CD8-positive, alpha-beta memory T cell (primary cell): ENCODE measurements at regions not wholly inside any gene's neighbourhood (a gene's known extent, or its start where the extent isn't known, plus 50 kb on each side); places are given as distances from the start of the nearest gene placed in this dataset.
A peak's percentile ranks its signal among the peaks of the same experiment; 100 is the strongest.
"Not testable (repeated sequence)": the region's sequence is repeated elsewhere in the genome, so short reads cannot be mapped to it uniquely, and the experiment has no call there.

Experiments used
- CTCF ChIA-PET: fragments of 350-600 bp; sonication (Branson Sonifier 250); formaldehyde crosslinking; loops from one replicate; lab custom pipeline; 2021; ENCODE audit warnings: antibody characterized with exemption; lab: Charles Lee
- POLR2A ChIA-PET: fragments of 350-600 bp; sonication (Branson Sonifier 250); formaldehyde crosslinking; loops from one replicate; lab custom pipeline; 2021; ENCODE audit warnings: antibody characterized with exemption; lab: Charles Lee
- DNase-seq, 5 donors: peaks; one replicate each; pipeline versions ENCODE4 v3.0.0 to v3.0.0-alpha.2; 2020 to 2022; ENCODE audit warnings: mixed read lengths in 1 of 5
- H3K27ac ChIP-seq: one replicate; pipeline ENCODE4 v1.7.0; 2013; ENCODE audit warnings: low read depth, mild to moderate bottlenecking, low read length, moderate library complexity
- H3K27me3 ChIP-seq: 2 replicates; pipeline ENCODE4 v1.7.0; 2013; ENCODE audit warnings: low read length, mild to moderate bottlenecking; ENCODE audit not compliant: insufficient read depth, poor library complexity, severe bottlenecking
- H3K36me3 ChIP-seq: 2 replicates; pipeline ENCODE4 v1.7.0; 2013; ENCODE audit warnings: mild to moderate bottlenecking, low read length, moderate library complexity; ENCODE audit not compliant: insufficient read depth
- H3K4me1 ChIP-seq: 2 replicates; pipeline ENCODE4 v1.7.0; 2013; ENCODE audit warnings: mild to moderate bottlenecking, low read length, moderate library complexity; ENCODE audit not compliant: insufficient read depth
- H3K4me3 ChIP-seq: 2 replicates; pipeline ENCODE4 v1.7.0; 2013; ENCODE audit warnings: mild to moderate bottlenecking, low read length
- H3K9me3 ChIP-seq: 2 replicates; pipeline ENCODE4 v1.7.0; 2013; ENCODE audit warnings: mild to moderate bottlenecking, low read length
- H3K27ac Mint-ChIP-seq, 8 donors: one replicate each; pipeline ENCODE4 v1.8.0; 2020 to 2021; ENCODE audit warnings: mixed read lengths in 8 of 8, mild to moderate bottlenecking in 6 of 8, inconsistent platforms in 3 of 8, moderate library complexity in 3 of 8
- H3K27me3 Mint-ChIP-seq, 2 donors: one replicate each; pipeline ENCODE4 v1.8.0; 2020 to 2021; ENCODE audit warnings: mixed read lengths in 2 of 2, mild to moderate bottlenecking in 1 of 2, moderate library complexity in 1 of 2
- H3K36me3 Mint-ChIP-seq, 3 donors: one replicate each; pipeline ENCODE4 v1.8.0; 2020 to 2021; ENCODE audit warnings: mixed read lengths in 3 of 3, inconsistent platforms in 1 of 3, mild to moderate bottlenecking in 1 of 3
- H3K4me1 Mint-ChIP-seq, 3 donors: one replicate each; pipeline ENCODE4 v1.8.0; 2020 to 2021; ENCODE audit warnings: mixed read lengths in 3 of 3, inconsistent platforms in 1 of 3, mild to moderate bottlenecking in 1 of 3
- H3K4me3 Mint-ChIP-seq, 7 donors: one replicate each; pipeline ENCODE4 v1.8.0; 2020 to 2021; ENCODE audit warnings: mixed read lengths in 7 of 7, mild to moderate bottlenecking in 6 of 7, moderate library complexity in 4 of 7, inconsistent platforms in 2 of 7
- H3K9me3 Mint-ChIP-seq, 5 donors: one replicate each; pipeline ENCODE4 v1.8.0; 2020 to 2022; ENCODE audit warnings: mixed read lengths in 5 of 5, mild to moderate bottlenecking in 3 of 5, moderate library complexity in 2 of 5, inconsistent platforms in 1 of 5

DNA sequence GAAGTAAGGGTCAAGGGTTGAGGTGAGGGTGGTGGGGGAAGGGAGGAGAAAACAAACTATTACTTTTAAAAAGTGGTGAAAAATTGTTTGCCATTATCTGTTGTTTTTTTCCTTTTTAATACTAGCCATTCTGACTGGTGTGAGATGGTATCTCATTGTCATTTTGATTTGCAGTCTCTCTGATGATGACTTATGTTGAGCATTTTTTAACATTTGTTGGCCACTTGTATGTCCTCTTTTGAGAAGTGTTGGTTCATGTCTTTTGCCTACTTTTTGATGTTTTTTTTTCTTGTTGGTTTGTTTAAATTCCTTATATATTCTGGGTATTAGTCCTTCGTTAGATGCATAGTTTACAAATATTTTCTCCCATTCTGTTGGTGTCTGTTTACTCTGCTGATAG, 185.9 kb upstream of the ANKRD28 start:
- Histone ChIP-seq H3K4me3 (no peak overlapping the region), H3K4me1 (no peaks in the 10 kb centered on the region), H3K27me3 (no peaks in the 10 kb centered on the region), H3K27ac (no peak overlapping the region), H3K9me3 (no peaks in the 10 kb centered on the region), H3K36me3 (no peaks in the 10 kb centered on the region)
- peaks cover 4 to 13% (median 7%) of the 10 kb centered on the region in 5 donors for H3K9me3 Mint-ChIP-seq
- H3K4me1 Mint-ChIP-seq = no peaks in the 10 kb centered on the region
- DNase-seq = no peak
- H3K4me3 Mint-ChIP-seq = no peak overlapping the region
- POLR2A ChIA-PET = no interaction called here
- CTCF ChIA-PET = no interaction called here
- no peak overlapping the region for H3K27ac Mint-ChIP-seq
- peaks cover 2 to 17% of the 10 kb centered on the region in 2 donors for H3K27me3 Mint-ChIP-seq
- H3K36me3 Mint-ChIP-seq = peaks cover 0 to 13% (median 0%) of the 10 kb centered on the region in 3 donors

DNA sequence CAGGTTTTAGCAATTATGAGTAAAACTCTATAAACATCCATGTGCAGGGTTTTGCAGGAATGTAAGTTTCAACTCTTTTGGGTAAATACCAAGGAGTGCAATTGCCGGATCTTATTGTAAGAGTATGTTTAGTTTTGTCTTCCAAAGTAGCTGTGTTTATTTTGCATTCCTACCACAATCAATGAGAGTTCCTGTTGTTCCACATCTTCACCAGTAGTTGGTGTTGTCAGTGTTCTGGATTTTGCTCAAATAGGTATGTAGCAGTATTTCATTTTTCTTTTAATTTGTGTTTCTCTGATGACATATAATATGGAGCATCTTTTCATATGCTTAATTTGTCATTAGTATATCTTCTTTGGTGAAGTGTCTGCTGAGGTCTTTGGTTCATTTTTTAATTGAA, 185.1 kb upstream of the GALNT15 start:
- Mint-ChIP-seq H3K27me3 (peaks cover 6 to 20% of the 10 kb centered on the region in 2 donors), H3K4me3 (no peak overlapping the region), H3K9me3 (peaks cover 6 to 28% (median 20%) of the 10 kb centered on the region in 5 donors), H3K4me1 (no peaks in the 10 kb centered on the region), H3K36me3 (peaks cover 0 to 22% (median 3%) of the 10 kb centered on the region in 3 donors), H3K27ac (no peak overlapping the region)
- no peaks in the 10 kb centered on the region for H3K36me3 ChIP-seq
- DNase-seq = no peak
- ChIA-PET CTCF (no interaction called here), POLR2A (no interaction called here)
- H3K4me1 ChIP-seq = no peaks in the 10 kb centered on the region
- no peak overlapping the region for H3K4me3 ChIP-seq
- H3K9me3 ChIP-seq = no peaks in the 10 kb centered on the region
- no peak overlapping the region for H3K27ac ChIP-seq
- H3K27me3 ChIP-seq = no peaks in the 10 kb centered on the region

DNA sequence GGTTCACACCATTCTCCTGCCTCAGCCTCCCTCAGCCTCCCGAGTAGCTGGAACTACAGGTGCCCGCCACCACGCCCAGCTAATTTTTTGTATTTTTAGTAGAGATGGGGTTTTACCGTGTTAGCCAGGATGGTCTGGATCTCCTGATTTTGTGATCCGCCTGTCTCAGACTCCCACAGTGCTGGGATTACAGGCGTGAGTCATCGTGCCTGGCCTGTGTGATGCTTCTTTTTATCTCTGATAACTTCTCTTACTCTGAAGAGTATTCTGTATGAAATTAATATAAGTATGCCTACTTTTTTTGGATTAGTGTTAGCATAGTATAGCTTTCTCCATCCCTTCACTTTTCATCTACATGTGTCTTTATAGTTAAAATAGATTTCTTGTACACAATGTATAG, 180.8 kb upstream of the GALNT15 start:
- H3K4me3 Mint-ChIP-seq, H3K36me3 ChIP-seq, H3K4me3 ChIP-seq, CTCF ChIA-PET, H3K4me1 Mint-ChIP-seq, H3K4me1 ChIP-seq, POLR2A ChIA-PET, H3K9me3 ChIP-seq, DNase-seq, H3K27ac Mint-ChIP-seq, H3K27ac ChIP-seq, H3K27me3 ChIP-seq: not testable (repeated sequence)
- H3K27me3 Mint-ChIP-seq = peaks cover 5 to 13% of the 10 kb centered on the region in 2 donors
- peaks cover 6 to 21% (median 16%) of the 10 kb centered on the region in 5 donors for H3K9me3 Mint-ChIP-seq
- H3K36me3 Mint-ChIP-seq = peaks cover 0 to 20% (median 3%) of the 10 kb centered on the region in 3 donors

DNA sequence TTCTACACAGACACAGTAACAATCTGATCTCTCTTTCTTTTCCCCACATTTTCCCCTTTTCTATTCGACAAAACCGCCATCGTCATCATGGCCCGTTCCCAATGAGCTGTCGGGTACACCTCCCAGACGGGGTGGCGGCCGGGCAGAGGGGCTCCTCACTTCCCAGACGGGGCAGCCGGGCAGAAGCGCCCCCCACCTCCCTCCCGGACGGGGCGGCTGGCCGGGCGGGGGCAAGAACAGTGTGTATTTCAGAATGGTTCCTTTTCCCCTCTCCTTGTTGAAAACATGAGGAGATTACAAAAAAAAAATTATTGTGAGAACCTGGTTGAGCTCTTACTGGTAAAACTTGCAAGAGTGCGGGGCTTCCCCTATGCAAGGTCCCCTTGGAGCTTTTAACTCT, 178.0 kb upstream of the GALNT15 start:
- H3K27me3 ChIP-seq, H3K4me1 Mint-ChIP-seq, POLR2A ChIA-PET, DNase-seq, H3K27ac Mint-ChIP-seq, H3K4me1 ChIP-seq, H3K4me3 Mint-ChIP-seq, H3K4me3 ChIP-seq, H3K9me3 ChIP-seq, H3K27ac ChIP-seq, H3K36me3 ChIP-seq, CTCF ChIA-PET: not testable (repeated sequence)
- peaks cover 4 to 17% (median 11%) of the 10 kb centered on the region in 5 donors for H3K9me3 Mint-ChIP-seq
- H3K27me3 Mint-ChIP-seq = peaks cover 6 to 19% of the 10 kb centered on the region in 2 donors
- H3K36me3 Mint-ChIP-seq = peaks cover 0 to 17% (median 3%) of the 10 kb centered on the region in 3 donors

DNA sequence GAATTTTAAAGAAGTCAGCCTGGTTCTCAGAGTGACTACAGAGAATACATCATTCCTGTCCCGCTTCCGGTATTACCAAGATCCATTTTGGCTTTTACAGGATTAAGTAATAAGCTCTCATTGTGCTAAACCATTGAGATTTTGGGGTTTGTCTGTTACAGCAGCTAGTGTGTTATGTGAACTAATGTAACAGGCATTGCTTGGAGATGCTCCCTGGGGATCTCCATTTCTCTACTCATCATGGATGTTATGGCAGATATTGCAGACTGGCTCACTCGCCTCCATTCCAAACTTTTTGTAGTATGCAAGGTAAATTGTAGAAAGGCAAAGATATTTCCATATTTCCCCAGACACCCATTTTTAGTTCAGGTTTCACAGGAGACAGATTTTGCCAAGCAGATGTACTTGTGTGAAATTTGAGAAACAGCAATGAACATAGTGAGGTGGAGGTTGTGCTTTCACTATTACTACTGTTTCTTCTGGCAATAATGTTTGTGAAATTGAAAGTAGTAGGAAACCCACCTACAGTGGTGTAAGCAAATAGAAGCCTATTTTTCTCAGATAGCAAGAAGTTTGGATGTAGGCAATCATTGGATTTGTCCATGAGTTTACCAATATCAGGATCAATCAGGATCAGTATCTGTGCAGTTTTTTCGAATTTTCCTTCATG, 177.1 kb upstream of the GALNT15 start:
- H3K4me1 Mint-ChIP-seq = no peaks in the 10 kb centered on the region

DNA sequence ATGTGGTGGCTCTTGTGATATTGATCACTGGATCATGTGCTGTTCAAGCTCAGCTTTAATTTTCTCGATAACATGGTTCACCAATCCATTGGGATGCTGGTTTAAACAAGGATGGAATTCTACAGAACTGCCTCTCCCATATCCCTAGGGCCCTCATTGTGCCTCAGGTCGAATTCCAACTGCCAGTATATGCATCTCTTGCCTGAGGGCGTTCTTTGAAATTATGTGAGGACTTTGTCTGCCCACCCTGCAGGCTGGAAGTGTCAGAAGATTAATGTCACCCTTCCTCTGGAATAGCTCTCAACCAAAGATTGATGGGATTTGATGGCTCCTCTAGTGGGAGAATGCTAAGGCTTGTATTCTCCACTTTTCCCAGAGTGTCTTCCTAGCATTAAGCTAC, 175.6 kb upstream of the GALNT15 start:
- Histone ChIP-seq H3K27ac (no peak overlapping the region), H3K4me1 (no peaks in the 10 kb centered on the region), H3K4me3 (no peak overlapping the region), H3K27me3 (no peaks in the 10 kb centered on the region), H3K9me3 (no peaks in the 10 kb centered on the region), H3K36me3 (no peaks in the 10 kb centered on the region)
- Mint-ChIP-seq H3K4me1 (no peaks in the 10 kb centered on the region), H3K27ac (no peak overlapping the region), H3K27me3 (peaks cover 6 to 30% of the 10 kb centered on the region in 2 donors), H3K36me3 (peaks cover 0 to 20% (median 0%) of the 10 kb centered on the region in 3 donors), H3K4me3 (no peak overlapping the region), H3K9me3 (peaks cover 0 to 9% (median 4%) of the 10 kb centered on the region in 5 donors)
- ChIA-PET POLR2A (no interaction called here), CTCF (no interaction called here)
- no peak for DNase-seq

More for the DNA sequence above, 177.1 kb upstream of the GALNT15 start:
- Mint-ChIP-seq H3K36me3 (peaks cover 0 to 17% (median 3%) of the 10 kb centered on the region in 3 donors), H3K9me3 (peaks cover 4 to 17% (median 7%) of the 10 kb centered on the region in 5 donors), H3K27ac (no peak overlapping the region), H3K4me3 (no peak overlapping the region), H3K27me3 (peaks cover 6 to 23% of the 10 kb centered on the region in 2 donors)
- Histone ChIP-seq H3K27me3 (no peaks in the 10 kb centered on the region), H3K4me1 (no peaks in the 10 kb centered on the region), H3K9me3 (no peaks in the 10 kb centered on the region), H3K4me3 (no peak overlapping the region), H3K27ac (no peak overlapping the region), H3K36me3 (no peaks in the 10 kb centered on the region)
- ChIA-PET CTCF (no interaction called here), POLR2A (no interaction called here)
- DNase-seq = no peak

DNA sequence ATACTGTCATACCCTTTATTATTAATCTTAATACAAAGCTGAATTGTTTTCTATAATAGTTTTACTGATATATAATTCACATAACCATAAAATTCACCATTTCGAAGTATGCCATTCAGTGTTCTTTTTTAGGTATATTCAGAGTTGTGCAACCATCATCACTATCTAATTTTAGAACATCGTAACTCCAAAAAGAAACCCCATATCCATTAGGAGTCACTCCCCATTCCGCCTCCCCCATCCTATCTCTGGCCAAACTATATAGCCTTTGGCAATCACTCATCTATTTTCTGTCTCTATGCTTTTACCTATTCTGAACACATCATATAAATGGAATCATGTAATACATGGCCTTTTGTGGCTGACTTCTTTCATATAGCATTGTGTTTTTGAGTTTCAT, 169.7 kb upstream of the GALNT15 start:
- ChIA-PET CTCF (no interaction called here), POLR2A (no interaction called here)
- Histone ChIP-seq H3K9me3 (no peaks in the 10 kb centered on the region), H3K4me3 (no peak overlapping the region), H3K27me3 (no peaks in the 10 kb centered on the region), H3K27ac (no peak overlapping the region), H3K36me3 (no peaks in the 10 kb centered on the region), H3K4me1 (no peaks in the 10 kb centered on the region)
- peaks cover 6 to 38% of the 10 kb centered on the region in 2 donors for H3K27me3 Mint-ChIP-seq
- H3K4me3 Mint-ChIP-seq = no peak overlapping the region
- H3K36me3 Mint-ChIP-seq = peaks cover 0 to 9% (median 0%) of the 10 kb centered on the region in 3 donors
- H3K4me1 Mint-ChIP-seq = no peaks in the 10 kb centered on the region
- H3K9me3 Mint-ChIP-seq = peaks cover 0 to 7% (median 4%) of the 10 kb centered on the region in 5 donors
- no peak for DNase-seq
- no peak overlapping the region for H3K27ac Mint-ChIP-seq

DNA sequence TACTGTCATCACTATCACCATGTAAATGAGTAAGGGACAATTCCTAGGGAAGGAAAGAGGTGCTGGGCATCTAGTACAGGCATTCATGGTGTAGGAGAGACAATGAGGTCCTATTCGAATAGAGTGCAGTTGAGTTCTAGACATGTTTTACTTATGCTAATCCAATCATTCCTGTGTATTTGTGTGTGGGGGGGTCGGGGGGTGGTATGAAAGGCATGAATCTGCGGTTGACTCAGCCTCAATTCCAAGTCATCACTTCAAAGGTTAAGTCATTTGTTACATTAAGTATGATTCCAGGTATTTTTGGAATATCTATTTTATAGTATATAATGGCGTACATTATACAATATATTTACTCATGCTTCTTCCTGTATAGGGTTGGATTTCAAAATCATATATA, 163.1 kb upstream of the GALNT15 start:
- H3K27ac ChIP-seq = no peak overlapping the region
- no peak overlapping the region for H3K4me3 Mint-ChIP-seq
- peaks cover 8 to 26% of the 10 kb centered on the region in 2 donors for H3K27me3 Mint-ChIP-seq
- no peak overlapping the region for H3K4me3 ChIP-seq
- POLR2A ChIA-PET = no interaction called here
- peaks cover 0 to 7% (median 4%) of the 10 kb centered on the region in 5 donors for H3K9me3 Mint-ChIP-seq
- peak overlapping the region in 1 of 8 donors; percentile 16 for H3K27ac Mint-ChIP-seq
- H3K4me1 ChIP-seq = no peaks in the 10 kb centered on the region
- H3K27me3 ChIP-seq = no peaks in the 10 kb centered on the region
- H3K36me3 Mint-ChIP-seq = no peaks in the 10 kb centered on the region
- H3K36me3 ChIP-seq = no peaks in the 10 kb centered on the region
- H3K4me1 Mint-ChIP-seq = no peaks in the 10 kb centered on the region
- CTCF ChIA-PET = no interaction called here
- H3K9me3 ChIP-seq = no peaks in the 10 kb centered on the region
- DNase-seq = no peak
